GM23338 (cell line): ENCODE measurements at regions not wholly inside any gene's neighbourhood (a gene's known extent, or its start where the extent isn't known, plus 50 kb on each side); places are given as distances from the start of the nearest gene placed in this dataset.

Source experiments
- ATAC-seq: fragments of 200-7000 bp; cut with Tn5 transposase; 3 replicates; pipeline ENCODE4 v1.9.1; 2020
- DNase-seq: peaks from one replicate; pipeline ENCODE4 v3.0.0-alpha.2; 2015; ENCODE audit warnings: low spot score
- H2AFZ ChIP-seq: fragments of 200-600 bp; sonication (generic); 2 replicates; pipeline ENCODE4 v1.8.0; 2016; ENCODE audit warnings: antibody characterized with exemption, mild to moderate bottlenecking, moderate library complexity
- H3F3A ChIP-seq: fragments of 200-600 bp; sonication (generic); replicated peaks from 2 replicates; pipeline ENCODE4 v1.8.0; 2017; ENCODE audit warnings: antibody characterized with exemption, mixed run types, low read depth
- H3K27ac ChIP-seq: fragments of 200-600 bp; sonication (generic); 2 replicates; pipeline ENCODE4 v1.6.1; 2016; ENCODE audit warnings: low read depth
- H3K27me3 ChIP-seq: fragments of 200-600 bp; sonication (generic); 2 replicates; pipeline ENCODE4 v1.8.0; 2016; ENCODE audit warnings: mild to moderate bottlenecking, mixed run types, moderate library complexity; ENCODE audit not compliant: insufficient read depth
- H3K36me3 ChIP-seq: fragments of 200-600 bp; sonication (generic); 2 replicates; pipeline ENCODE4 v1.8.0; 2016; ENCODE audit warnings: mild to moderate bottlenecking; ENCODE audit not compliant: insufficient read depth
- H3K4me1 ChIP-seq: fragments of 200-600 bp; sonication (generic); 2 replicates; pipeline ENCODE4 v1.8.0; 2016; ENCODE audit warnings: mild to moderate bottlenecking, moderate library complexity; ENCODE audit not compliant: insufficient read depth
- H3K4me2 ChIP-seq: fragments of 200-600 bp; sonication (generic); 2 replicates; pipeline ENCODE4 v1.7.1; 2017; ENCODE audit warnings: mixed run types
- H3K4me3 ChIP-seq: fragments of 200-600 bp; sonication (generic); 2 replicates; pipeline ENCODE4 v1.6.1; 2016; ENCODE audit warnings: mixed run types
- H3K79me2 ChIP-seq: fragments of 200-600 bp; sonication (generic); replicated peaks from 2 replicates; pipeline ENCODE4 v1.8.0; 2017; ENCODE audit warnings: mild to moderate bottlenecking; ENCODE audit not compliant: insufficient read depth
- H3K9me2 ChIP-seq: fragments of 200-600 bp; sonication (generic); 2 replicates; pipeline ENCODE4 v1.8.0; 2017; ENCODE audit not compliant: insufficient read depth
- H4K20me1 ChIP-seq: fragments of 200-600 bp; sonication (generic); replicated peaks from 2 replicates; pipeline ENCODE4 v1.8.0; 2017; ENCODE audit warnings: mild to moderate bottlenecking; ENCODE audit not compliant: insufficient read depth
- H3K27ac Mint-ChIP-seq: 2 replicates; pipeline ENCODE4 v1.8.0; 2020; ENCODE audit warnings: inconsistent platforms, mild to moderate bottlenecking, moderate library complexity, mixed read lengths
- H3K27me3 Mint-ChIP-seq: 3 replicates; pipeline ENCODE4 v1.8.0; 2022; ENCODE audit warnings: low read depth, mild to moderate bottlenecking, moderate library complexity, mixed read lengths, inconsistent platforms; ENCODE audit not compliant: insufficient read depth, poor library complexity
- H3K36me3 Mint-ChIP-seq: 3 replicates; pipeline ENCODE4 v1.8.0; 2021; ENCODE audit warnings: low read depth, mild to moderate bottlenecking, inconsistent platforms, moderate library complexity, mixed read lengths
- H3K4me1 Mint-ChIP-seq: 3 replicates; pipeline ENCODE4 v1.8.0; 2020; ENCODE audit warnings: mild to moderate bottlenecking, inconsistent platforms, mixed read lengths
- H3K4me3 Mint-ChIP-seq: 3 replicates; pipeline ENCODE4 v1.8.0; 2021; ENCODE audit warnings: moderate library complexity, mild to moderate bottlenecking, inconsistent platforms, mixed read lengths
- H3K9me3 Mint-ChIP-seq: 3 replicates; pipeline ENCODE4 v1.8.0; 2020; ENCODE audit warnings: moderate library complexity, mild to moderate bottlenecking, inconsistent platforms, mixed read lengths
- EZH2 ChIP-seq: fragments of 200-600 bp; sonication (generic); IDR thresholded peaks from one replicate; pipeline ENCODE4 v1.8.0; 2017; ENCODE audit warnings: antibody characterized with exemption, mild to moderate bottlenecking, low read depth; ENCODE audit not compliant: unreplicated experiment
- JUNB ChIP-seq: IDR thresholded peaks from one replicate; pipeline ENCODE4 v1.6.1; 2016; ENCODE audit warnings: antibody characterized with exemption; ENCODE audit not compliant: unreplicated experiment
- NANOG ChIP-seq: IDR thresholded peaks from 2 replicates; pipeline ENCODE4 v1.6.1; 2016; ENCODE audit warnings: antibody characterized with exemption, borderline replicate concordance
- POLR2AphosphoS5 ChIP-seq: IDR thresholded peaks from 2 replicates; pipeline ENCODE4 v1.6.1; 2016; ENCODE audit warnings: antibody characterized with exemption, low read depth
- STAT1 ChIP-seq: IDR thresholded peaks from one replicate; pipeline ENCODE4 v1.6.1; 2016; ENCODE audit warnings: antibody characterized with exemption; ENCODE audit not compliant: unreplicated experiment
- ZNF331 ChIP-seq: fragments of 250-450 bp; sonication (Bioruptor Pico); IDR thresholded peaks from 2 replicates; pipeline ENCODE4 v1.5.0; 2020; ENCODE audit warnings: low read depth, mild to moderate bottlenecking, moderate library complexity
- TF ChIP-seq, protein P1 (sequence below): IDR thresholded peaks from one replicate; pipeline ENCODE4 v1.6.1; 2018; ENCODE audit warnings: antibody characterized with exemption; ENCODE audit not compliant: unreplicated experiment
- TF ChIP-seq, protein P2 (sequence below): fragments of 250-450 bp; sonication (Bioruptor Pico); IDR thresholded peaks from 2 replicates; pipeline ENCODE4 v1.5.0; 2020; ENCODE audit warnings: mild to moderate bottlenecking, moderate library complexity
- TF ChIP-seq, protein P3 (sequence below), 2 experiments: fragments of 200-600 bp in 1 of 2; sonication (generic) in 1 of 2; conservative IDR thresholded peaks; 2 replicates each; pipeline versions ENCODE4 v1.5.1 to v1.6.1; 2016 to 2017; ENCODE audit warnings: antibody characterized with exemption in 2 of 2, low read depth in 2 of 2, mild to moderate bottlenecking in 2 of 2, moderate library complexity in 1 of 2

- DNase-seq (no peak), ATAC-seq (no peak)
- Histone ChIP-seq H4K20me1 (no peaks in the 10 kb centered on the region), H3K79me2 (no peaks in the 10 kb centered on the region), H3K27me3 (no peaks in the 10 kb centered on the region), H3K36me3 (no peaks in the 10 kb centered on the region), H3K4me3 (no peak overlapping the region), H3F3A (no peaks in the 10 kb centered on the region), H3K4me2 (no peak overlapping the region), H3K9me2 (no peaks in the 10 kb centered on the region; the same call in 1 of the 2 replicates), H3K4me1 (no peaks in the 10 kb centered on the region), H2AFZ (no peak overlapping the region), H3K27ac (no peak overlapping the region)
- Mint-ChIP-seq H3K4me3 (no peak overlapping the region), H3K36me3 (no peaks in the 10 kb centered on the region), H3K9me3 (no peaks in the 10 kb centered on the region), H3K27ac (no peak overlapping the region), H3K4me1 (no peaks in the 10 kb centered on the region), H3K27me3 (peaks cover 1% of the 10 kb centered on the region)
- TF ChIP-seq ZNF331 (no peak), JUNB (no peak), STAT1 (no peak), EZH2 (no peak), NANOG (no peak), POLR2AphosphoS5 (no peak)
- TF ChIP-seq, protein P1, sequence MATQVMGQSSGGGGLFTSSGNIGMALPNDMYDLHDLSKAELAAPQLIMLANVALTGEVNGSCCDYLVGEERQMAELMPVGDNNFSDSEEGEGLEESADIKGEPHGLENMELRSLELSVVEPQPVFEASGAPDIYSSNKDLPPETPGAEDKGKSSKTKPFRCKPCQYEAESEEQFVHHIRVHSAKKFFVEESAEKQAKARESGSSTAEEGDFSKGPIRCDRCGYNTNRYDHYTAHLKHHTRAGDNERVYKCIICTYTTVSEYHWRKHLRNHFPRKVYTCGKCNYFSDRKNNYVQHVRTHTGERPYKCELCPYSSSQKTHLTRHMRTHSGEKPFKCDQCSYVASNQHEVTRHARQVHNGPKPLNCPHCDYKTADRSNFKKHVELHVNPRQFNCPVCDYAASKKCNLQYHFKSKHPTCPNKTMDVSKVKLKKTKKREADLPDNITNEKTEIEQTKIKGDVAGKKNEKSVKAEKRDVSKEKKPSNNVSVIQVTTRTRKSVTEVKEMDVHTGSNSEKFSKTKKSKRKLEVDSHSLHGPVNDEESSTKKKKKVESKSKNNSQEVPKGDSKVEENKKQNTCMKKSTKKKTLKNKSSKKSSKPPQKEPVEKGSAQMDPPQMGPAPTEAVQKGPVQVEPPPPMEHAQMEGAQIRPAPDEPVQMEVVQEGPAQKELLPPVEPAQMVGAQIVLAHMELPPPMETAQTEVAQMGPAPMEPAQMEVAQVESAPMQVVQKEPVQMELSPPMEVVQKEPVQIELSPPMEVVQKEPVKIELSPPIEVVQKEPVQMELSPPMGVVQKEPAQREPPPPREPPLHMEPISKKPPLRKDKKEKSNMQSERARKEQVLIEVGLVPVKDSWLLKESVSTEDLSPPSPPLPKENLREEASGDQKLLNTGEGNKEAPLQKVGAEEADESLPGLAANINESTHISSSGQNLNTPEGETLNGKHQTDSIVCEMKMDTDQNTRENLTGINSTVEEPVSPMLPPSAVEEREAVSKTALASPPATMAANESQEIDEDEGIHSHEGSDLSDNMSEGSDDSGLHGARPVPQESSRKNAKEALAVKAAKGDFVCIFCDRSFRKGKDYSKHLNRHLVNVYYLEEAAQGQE: no peak
- TF ChIP-seq, protein P2, sequence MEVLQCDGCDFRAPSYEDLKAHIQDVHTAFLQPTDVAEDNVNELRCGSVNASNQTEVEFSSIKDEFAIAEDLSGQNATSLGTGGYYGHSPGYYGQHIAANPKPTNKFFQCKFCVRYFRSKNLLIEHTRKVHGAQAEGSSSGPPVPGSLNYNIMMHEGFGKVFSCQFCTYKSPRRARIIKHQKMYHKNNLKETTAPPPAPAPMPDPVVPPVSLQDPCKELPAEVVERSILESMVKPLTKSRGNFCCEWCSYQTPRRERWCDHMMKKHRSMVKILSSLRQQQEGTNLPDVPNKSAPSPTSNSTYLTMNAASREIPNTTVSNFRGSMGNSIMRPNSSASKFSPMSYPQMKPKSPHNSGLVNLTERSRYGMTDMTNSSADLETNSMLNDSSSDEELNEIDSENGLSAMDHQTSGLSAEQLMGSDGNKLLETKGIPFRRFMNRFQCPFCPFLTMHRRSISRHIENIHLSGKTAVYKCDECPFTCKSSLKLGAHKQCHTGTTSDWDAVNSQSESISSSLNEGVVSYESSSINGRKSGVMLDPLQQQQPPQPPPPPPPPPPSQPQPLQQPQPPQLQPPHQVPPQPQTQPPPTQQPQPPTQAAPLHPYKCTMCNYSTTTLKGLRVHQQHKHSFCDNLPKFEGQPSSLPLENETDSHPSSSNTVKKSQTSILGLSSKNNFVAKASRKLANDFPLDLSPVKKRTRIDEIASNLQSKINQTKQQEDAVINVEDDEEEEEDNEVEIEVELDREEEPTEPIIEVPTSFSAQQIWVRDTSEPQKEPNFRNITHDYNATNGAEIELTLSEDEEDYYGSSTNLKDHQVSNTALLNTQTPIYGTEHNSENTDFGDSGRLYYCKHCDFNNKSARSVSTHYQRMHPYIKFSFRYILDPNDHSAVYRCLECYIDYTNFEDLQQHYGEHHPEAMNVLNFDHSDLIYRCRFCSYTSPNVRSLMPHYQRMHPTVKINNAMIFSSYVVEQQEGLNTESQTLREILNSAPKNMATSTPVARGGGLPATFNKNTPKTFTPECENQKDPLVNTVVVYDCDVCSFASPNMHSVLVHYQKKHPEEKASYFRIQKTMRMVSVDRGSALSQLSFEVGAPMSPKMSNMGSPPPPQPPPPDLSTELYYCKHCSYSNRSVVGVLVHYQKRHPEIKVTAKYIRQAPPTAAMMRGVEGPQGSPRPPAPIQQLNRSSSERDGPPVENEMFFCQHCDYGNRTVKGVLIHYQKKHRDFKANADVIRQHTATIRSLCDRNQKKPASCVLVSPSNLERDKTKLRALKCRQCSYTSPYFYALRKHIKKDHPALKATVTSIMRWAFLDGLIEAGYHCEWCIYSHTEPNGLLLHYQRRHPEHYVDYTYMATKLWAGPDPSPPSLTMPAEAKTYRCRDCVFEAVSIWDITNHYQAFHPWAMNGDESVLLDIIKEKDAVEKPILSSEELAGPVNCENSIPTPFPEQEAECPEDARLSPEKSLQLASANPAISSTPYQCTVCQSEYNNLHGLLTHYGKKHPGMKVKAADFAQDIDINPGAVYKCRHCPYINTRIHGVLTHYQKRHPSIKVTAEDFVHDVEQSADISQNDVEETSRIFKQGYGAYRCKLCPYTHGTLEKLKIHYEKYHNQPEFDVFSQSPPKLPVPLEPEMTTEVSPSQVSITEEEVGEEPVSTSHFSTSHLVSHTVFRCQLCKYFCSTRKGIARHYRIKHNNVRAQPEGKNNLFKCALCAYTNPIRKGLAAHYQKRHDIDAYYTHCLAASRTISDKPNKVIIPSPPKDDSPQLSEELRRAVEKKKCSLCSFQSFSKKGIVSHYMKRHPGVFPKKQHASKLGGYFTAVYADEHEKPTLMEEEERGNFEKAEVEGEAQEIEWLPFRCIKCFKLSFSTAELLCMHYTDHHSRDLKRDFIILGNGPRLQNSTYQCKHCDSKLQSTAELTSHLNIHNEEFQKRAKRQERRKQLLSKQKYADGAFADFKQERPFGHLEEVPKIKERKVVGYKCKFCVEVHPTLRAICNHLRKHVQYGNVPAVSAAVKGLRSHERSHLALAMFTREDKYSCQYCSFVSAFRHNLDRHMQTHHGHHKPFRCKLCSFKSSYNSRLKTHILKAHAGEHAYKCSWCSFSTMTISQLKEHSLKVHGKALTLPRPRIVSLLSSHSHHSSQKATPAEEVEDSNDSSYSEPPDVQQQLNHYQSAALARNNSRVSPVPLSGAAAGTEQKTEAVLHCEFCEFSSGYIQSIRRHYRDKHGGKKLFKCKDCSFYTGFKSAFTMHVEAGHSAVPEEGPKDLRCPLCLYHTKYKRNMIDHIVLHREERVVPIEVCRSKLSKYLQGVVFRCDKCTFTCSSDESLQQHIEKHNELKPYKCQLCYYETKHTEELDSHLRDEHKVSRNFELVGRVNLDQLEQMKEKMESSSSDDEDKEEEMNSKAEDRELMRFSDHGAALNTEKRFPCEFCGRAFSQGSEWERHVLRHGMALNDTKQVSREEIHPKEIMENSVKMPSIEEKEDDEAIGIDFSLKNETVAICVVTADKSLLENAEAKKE (CRISPR knock-in tag): no peak
- TF ChIP-seq, protein P3, sequence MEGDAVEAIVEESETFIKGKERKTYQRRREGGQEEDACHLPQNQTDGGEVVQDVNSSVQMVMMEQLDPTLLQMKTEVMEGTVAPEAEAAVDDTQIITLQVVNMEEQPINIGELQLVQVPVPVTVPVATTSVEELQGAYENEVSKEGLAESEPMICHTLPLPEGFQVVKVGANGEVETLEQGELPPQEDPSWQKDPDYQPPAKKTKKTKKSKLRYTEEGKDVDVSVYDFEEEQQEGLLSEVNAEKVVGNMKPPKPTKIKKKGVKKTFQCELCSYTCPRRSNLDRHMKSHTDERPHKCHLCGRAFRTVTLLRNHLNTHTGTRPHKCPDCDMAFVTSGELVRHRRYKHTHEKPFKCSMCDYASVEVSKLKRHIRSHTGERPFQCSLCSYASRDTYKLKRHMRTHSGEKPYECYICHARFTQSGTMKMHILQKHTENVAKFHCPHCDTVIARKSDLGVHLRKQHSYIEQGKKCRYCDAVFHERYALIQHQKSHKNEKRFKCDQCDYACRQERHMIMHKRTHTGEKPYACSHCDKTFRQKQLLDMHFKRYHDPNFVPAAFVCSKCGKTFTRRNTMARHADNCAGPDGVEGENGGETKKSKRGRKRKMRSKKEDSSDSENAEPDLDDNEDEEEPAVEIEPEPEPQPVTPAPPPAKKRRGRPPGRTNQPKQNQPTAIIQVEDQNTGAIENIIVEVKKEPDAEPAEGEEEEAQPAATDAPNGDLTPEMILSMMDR (conservative IDR thresholded peaks at IDR 0.05; ENCODE audit: low read depth in 2 of 2): no peak
Measured at GRCh38 chr1:98177751-98178150, 256.9 kb upstream of the DPYD start.
